Neural progenitor cell (in vitro differentiated cells): ENCODE measurements at regions not wholly inside any gene's neighbourhood (a gene's known extent, or its start where the extent isn't known, plus 50 kb on each side); places are given as distances from the start of the nearest gene placed in this dataset.

Experiments
- CTCF ChIP-seq: fragments of 200-600 bp; sonication (generic); IDR thresholded peaks from 2 replicates; pipeline ENCODE4 v1.5.1; 2017; ENCODE audit warnings: antibody characterized with exemption, mild to moderate bottlenecking
- EZH2 ChIP-seq: fragments of 200-600 bp; sonication (generic); IDR thresholded peaks from 2 replicates; pipeline ENCODE4 v1.6.1; 2017; ENCODE audit warnings: antibody characterized with exemption, mild to moderate bottlenecking, moderate library complexity
- EZH2phosphoT487 ChIP-seq: fragments of 200-600 bp; sonication (generic); IDR thresholded peaks from 2 replicates; pipeline ENCODE4 v1.6.1; 2017; ENCODE audit warnings: antibody characterized with exemption

GRCh38 chr6:150735341-150735851, 130.1 kb upstream of the MTHFD1L start:
- TF ChIP-seq CTCF = no peak
- no peak for TF ChIP-seq EZH2
- TF ChIP-seq EZH2phosphoT487 = no peak
